GDM1 (cell line): ENCODE measurements at regions not wholly inside any gene's neighbourhood (a gene's known extent, or its start where the extent isn't known, plus 50 kb on each side); places are given as distances from the start of the nearest gene placed in this dataset.

Experiments
- DNase-seq: peaks from one replicate; lab custom pipeline; 2025; lab: John Stamatoyannopoulos, UW

GRCh38 chr3:24596626-24597025 is 102.0 kb upstream of the THRB start:
- DNase-seq, result no peak

- no peak for DNase-seq
Measured at GRCh38 chr3:24598695-24599470, 104.2 kb upstream of the THRB start.

GRCh38 chr3:24601066-24601939 is 106.7 kb upstream of the THRB start:
- no peak for DNase-seq

GRCh38 chr3:24604215-24604614 is 109.6 kb upstream of the THRB start:
- no peak for DNase-seq

- DNase-seq, result no peak
Measured at GRCh38 chr3:24605511-24606028, 110.9 kb upstream of the THRB start.

- no peak for DNase-seq
Measured at GRCh38 chr3:24607281-24607680, 112.6 kb upstream of the THRB start.

- no peak for DNase-seq
Measured at GRCh38 chr3:24608701-24609390, 114.2 kb upstream of the THRB start.

- no peak for DNase-seq
Measured at GRCh38 chr3:24614359-24614758, 119.7 kb upstream of the THRB start.

GRCh38 chr3:24615177-24615576 is 120.5 kb upstream of the THRB start:
- no peak for DNase-seq

- DNase-seq, result no peak
Measured at GRCh38 chr3:24616110-24616829, 121.6 kb upstream of the THRB start.

GRCh38 chr3:24622138-24622537 is 127.5 kb upstream of the THRB start:
- no peak for DNase-seq

GRCh38 chr3:24622696-24623225 is 128.1 kb upstream of the THRB start:
- no peak for DNase-seq

- no peak for DNase-seq
Measured at GRCh38 chr3:24623657-24624056, 129.0 kb upstream of the THRB start.

- DNase-seq, result no peak
Measured at GRCh38 chr3:24624938-24625681, 130.5 kb upstream of the THRB start.

- DNase-seq, result no peak
Measured at GRCh38 chr3:24628523-24629258, 134.0 kb upstream of the THRB start.

- no peak for DNase-seq
Measured at GRCh38 chr3:24631481-24631880, 136.8 kb upstream of the THRB start.

- no peak for DNase-seq
Measured at GRCh38 chr3:24639061-24639460, 144.4 kb upstream of the THRB start.

- DNase-seq, result no peak
Measured at GRCh38 chr3:24639481-24640329, 145.1 kb upstream of the THRB start.

- no peak for DNase-seq
Measured at GRCh38 chr3:24640330-24640877, 145.8 kb upstream of the THRB start.
